ENCODE measurements at regions not wholly inside any gene's neighbourhood (a gene's known extent, or its start where the extent isn't known, plus 50 kb on each side); places are given as distances from the start of the nearest gene placed in this dataset.
"Not testable (repeated sequence)": the region's sequence is repeated elsewhere in the genome, so short reads cannot be mapped to it uniquely, and the experiment has no call there.

GRCh38 chr6:155630085-155630484, 174.4 kb upstream of the NOX3 start:
- H3K27me3 Mint-ChIP-seq (ENCODE audit: low read depth) = no peaks in the 10 kb centered on the region
- no peak overlapping the region for H3K4me3 Mint-ChIP-seq
- no peak for DNase-seq (ENCODE audit: low spot score in 2 of 2, unreplicated experiment in 2 of 2)
- no peak overlapping the region for H3K27ac Mint-ChIP-seq
- TF ChIP-seq CTCF (IDR thresholded peaks at IDR 0.05; ENCODE audit: unreplicated experiment) = no peak
- H3K4me1 Mint-ChIP-seq = no peaks in the 10 kb centered on the region
- no peaks in the 10 kb centered on the region for H3K36me3 Mint-ChIP-seq
- H3K9me3 Mint-ChIP-seq = peaks cover 5% of the 10 kb centered on the region

- DNase-seq (ENCODE audit: low spot score in 2 of 2, unreplicated experiment in 2 of 2) = no peak
- no peaks in the 10 kb centered on the region for H3K4me1 Mint-ChIP-seq
- H3K36me3 Mint-ChIP-seq = no peaks in the 10 kb centered on the region
- no peaks in the 10 kb centered on the region for H3K27me3 Mint-ChIP-seq (ENCODE audit: low read depth)
- TF ChIP-seq CTCF (IDR thresholded peaks at IDR 0.05; ENCODE audit: unreplicated experiment) = no peak
- no peak overlapping the region for H3K4me3 Mint-ChIP-seq
- H3K9me3 Mint-ChIP-seq = peaks cover 5% of the 10 kb centered on the region
- no peak overlapping the region for H3K27ac Mint-ChIP-seq
Observed at GRCh38 chr6:155629652-155630051, 174.0 kb upstream of the NOX3 start.

DNA sequence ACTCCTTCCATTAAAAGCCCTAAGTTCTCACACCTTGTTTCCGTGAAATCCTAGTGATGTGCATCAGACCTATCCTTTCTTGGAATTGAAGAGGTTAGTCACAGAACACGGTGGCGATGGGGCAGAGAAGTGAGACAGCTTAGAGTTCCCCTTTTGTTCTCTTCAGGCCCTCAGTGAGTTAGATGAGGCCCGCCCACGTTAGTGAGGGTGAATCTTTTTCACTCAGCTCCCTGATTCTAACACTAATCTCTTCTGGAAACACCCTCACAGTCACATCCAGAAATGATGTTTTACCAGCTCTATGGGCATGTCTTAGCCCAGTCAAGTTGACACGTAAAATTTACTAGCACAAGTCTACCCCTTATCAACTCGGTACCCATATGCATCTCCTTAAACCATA, 172.7 kb upstream of the NOX3 start:
- H3K36me3 Mint-ChIP-seq = no peaks in the 10 kb centered on the region
- no peak overlapping the region for H3K27ac Mint-ChIP-seq

GRCh38 chr6:155627722-155628212, 172.1 kb upstream of the NOX3 start:
- H3K9me3 Mint-ChIP-seq; H3K36me3 Mint-ChIP-seq; DNase-seq (ENCODE audit: low spot score in 2 of 2, unreplicated experiment in 2 of 2); H3K27me3 Mint-ChIP-seq (ENCODE audit: low read depth); H3K4me3 Mint-ChIP-seq; H3K27ac Mint-ChIP-seq; H3K4me1 Mint-ChIP-seq: not testable (repeated sequence)

More for the DNA sequence above, 172.7 kb upstream of the NOX3 start:
- TF ChIP-seq CTCF (IDR thresholded peaks at IDR 0.05; ENCODE audit: unreplicated experiment) = no peak
- Mint-ChIP-seq H3K9me3 (peaks cover 5% of the 10 kb centered on the region), H3K4me3 (no peak overlapping the region), H3K27me3 (ENCODE audit: low read depth) (no peaks in the 10 kb centered on the region), H3K4me1 (no peaks in the 10 kb centered on the region)
- no peak for DNase-seq (ENCODE audit: low spot score in 2 of 2, unreplicated experiment in 2 of 2)

GRCh38 chr6:155623450-155624178, 168.0 kb upstream of the NOX3 start:
- no peaks in the 10 kb centered on the region for H3K36me3 Mint-ChIP-seq
- no peak for DNase-seq (ENCODE audit: low spot score in 2 of 2, unreplicated experiment in 2 of 2)
- no peak overlapping the region for H3K27ac Mint-ChIP-seq
- no peak for TF ChIP-seq CTCF (IDR thresholded peaks at IDR 0.05; ENCODE audit: unreplicated experiment)
- no peak overlapping the region for H3K4me3 Mint-ChIP-seq
- H3K9me3 Mint-ChIP-seq = no peaks in the 10 kb centered on the region
- H3K4me1 Mint-ChIP-seq = no peaks in the 10 kb centered on the region
- H3K27me3 Mint-ChIP-seq (ENCODE audit: low read depth) = no peaks in the 10 kb centered on the region

- H3K9me3 Mint-ChIP-seq = peaks cover 43% of the 10 kb centered on the region
- H3K27me3 Mint-ChIP-seq (ENCODE audit: low read depth) = no peaks in the 10 kb centered on the region
- H3K27ac Mint-ChIP-seq = no peak overlapping the region
- no peaks in the 10 kb centered on the region for H3K36me3 Mint-ChIP-seq
- H3K4me3 Mint-ChIP-seq = no peak overlapping the region
- no peak for TF ChIP-seq CTCF (IDR thresholded peaks at IDR 0.05; ENCODE audit: unreplicated experiment)
- no peaks in the 10 kb centered on the region for H3K4me1 Mint-ChIP-seq
- no peak for DNase-seq (ENCODE audit: low spot score in 2 of 2, unreplicated experiment in 2 of 2)
Observed at GRCh38 chr6:155614606-155615005, 159.0 kb upstream of the NOX3 start.

Measured in mesothelial cell of epicardium (in vitro differentiated cells).